ENCODE measurements at regions not wholly inside any gene's neighbourhood (a gene's known extent, or its start where the extent isn't known, plus 50 kb on each side); places are given as distances from the start of the nearest gene placed in this dataset.

DNA sequence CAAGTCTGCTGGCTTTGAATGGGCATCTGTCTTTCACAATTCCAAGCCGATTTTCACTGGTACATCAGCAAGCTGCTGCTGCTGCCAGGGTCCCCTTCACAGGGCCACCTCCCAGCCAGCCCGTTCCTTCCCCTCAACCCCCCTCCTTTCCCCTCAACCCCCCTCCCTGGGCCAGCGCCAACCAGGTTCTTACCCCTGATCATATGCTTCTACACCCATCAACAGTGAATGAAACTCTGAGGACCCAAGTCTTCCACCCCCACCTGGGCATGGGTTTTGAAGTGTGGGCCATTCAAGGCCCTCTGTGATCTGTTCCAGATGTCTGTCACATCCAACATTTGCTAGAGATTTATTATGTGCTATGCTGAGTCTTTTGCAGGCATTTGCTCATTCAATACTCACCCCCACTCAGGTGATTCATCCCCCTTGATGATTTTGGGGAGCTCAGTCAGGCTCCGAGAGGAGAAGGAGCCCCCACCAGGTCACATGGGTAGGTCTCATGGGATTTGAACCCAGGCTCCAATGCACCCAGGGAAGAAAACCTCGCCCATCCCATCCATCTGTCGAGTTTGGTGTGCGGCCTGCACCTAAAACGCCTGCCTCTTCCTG, 52.7 kb upstream of the FOXK1 start:
- Histone ChIP-seq H3K4me2 (ENCODE audit: insufficient read depth, insufficient read length, low read length) (no peak overlapping the region), H4K5ac (ENCODE audit: insufficient read length, low read depth, low read length) (no peak overlapping the region), H3K27me3 (ENCODE audit: insufficient read depth, low read length) (peaks cover 3% of the 10 kb centered on the region; the same call in 1 of the 2 replicates), H3K79me1 (ENCODE audit: insufficient read depth, low read depth, low read length, poor library complexity, severe bottlenecking) (no peaks in the 10 kb centered on the region), H2BK12ac (ENCODE audit: insufficient read length, low read depth, low read length) (no peak overlapping the region), H3K79me2 (ENCODE audit: insufficient read depth, low read length) (no peaks in the 10 kb centered on the region), H3T11ph (ENCODE audit: low read length) (no peak overlapping the region), H2AK5ac (ENCODE audit: insufficient read length, low read length) (no peak overlapping the region), H2BK120ac (ENCODE audit: low read depth, low read length, poor library complexity, severe bottlenecking) (no peak overlapping the region), H4K91ac (ENCODE audit: insufficient read length, low read depth, low read length) (no peak overlapping the region), H2BK20ac (ENCODE audit: low read depth, low read length, poor library complexity, severe bottlenecking) (no peak overlapping the region), H3K4me1 (ENCODE audit: insufficient read depth, low read length) (no peaks in the 10 kb centered on the region; the same call in 1 of the 2 replicates), H4K8ac (replicated peaks; ENCODE audit: insufficient read length, low read depth, low read length) (no peak overlapping the region), H4K20me1 (ENCODE audit: control insufficient read depth, insufficient read depth, insufficient read length) (no peaks in the 10 kb centered on the region), H2AFZ (ENCODE audit: low read length) (no peak overlapping the region), H3K14ac (ENCODE audit: insufficient read depth, low read length) (no peak overlapping the region), H2BK5ac (ENCODE audit: insufficient read length, low read length) (no peak overlapping the region), H3K27ac (ENCODE audit: insufficient read length, low read depth, low read length) (no peak overlapping the region), H3K9me3 (ENCODE audit: control insufficient read depth, low read depth, low read length) (no peaks in the 10 kb centered on the region), H2BK15ac (ENCODE audit: low read depth, low read length) (no peak overlapping the region), H3K56ac (ENCODE audit: insufficient read length, low read depth, low read length) (no peak overlapping the region), H3K18ac (ENCODE audit: insufficient read length, low read depth, low read length) (no peak overlapping the region), H3K4ac (ENCODE audit: low read depth, low read length) (no peak overlapping the region), H3K23ac (ENCODE audit: insufficient read length, low read depth, low read length) (no peak overlapping the region), H3K9ac (ENCODE audit: extremely low read depth, insufficient read length, low read length) (no peak overlapping the region), H3K23me2 (ENCODE audit: insufficient read length, low read depth, low read length, poor library complexity, severe bottlenecking) (no peaks in the 10 kb centered on the region)
- H3K27ac Mint-ChIP-seq = no peak overlapping the region
- TF ChIP-seq CTCF (conservative IDR thresholded peaks at IDR 0.05) = no peak
- H3K36me3 Mint-ChIP-seq (ENCODE audit: insufficient read depth in 1 of 3, low read depth in 3 of 3) = no peaks in the 10 kb centered on the region; a peak in 1 of 7 replicates
- H3K4me1 Mint-ChIP-seq = peaks cover 10% of the 10 kb centered on the region in 2 experiments
- no peak for DNase-seq
- WGBS (ENCODE audit: extremely low coverage, insufficient read length, low lambda C conversion rate) = no CpG with 5 or more reads among the region's 8 CpGs
- peaks cover 2 to 22% of the 10 kb centered on the region in 2 experiments; a peak in 4 of 5 replicates for H3K9me3 Mint-ChIP-seq
- H3K27me3 Mint-ChIP-seq (ENCODE audit: low read depth) = peaks cover 88% of the 10 kb centered on the region
- H3K4me3 Mint-ChIP-seq = no peak overlapping the region

Measured in H9 (cell line).